WTC11 (cell line): ENCODE measurements at regions not wholly inside any gene's neighbourhood (a gene's known extent, or its start where the extent isn't known, plus 50 kb on each side); places are given as distances from the start of the nearest gene placed in this dataset.

ENCODE experiments used
- ATAC-seq: fragments of 200-7000 bp; cut with Tn5 transposase; 2 replicates; pipeline ENCODE4 v1.10.0; 2021; ENCODE audit warnings: mild to moderate bottlenecking, moderate library complexity
- CTCF ChIA-PET: fragments of 300-600 bp; sonication (Branson Sonifier 250); formaldehyde crosslinking; loops from one replicate; lab custom pipeline; 2021; ENCODE audit warnings: antibody characterized with exemption; lab: Charles Lee
- POLR2A ChIA-PET: fragments of 350-600 bp; sonication (Branson Sonifier 250); formaldehyde crosslinking; loops from one replicate; lab custom pipeline; 2021; ENCODE audit warnings: antibody characterized with exemption; lab: Charles Lee
- DNase-seq: peaks from one replicate; pipeline ENCODE4 v3.0.0; 2021; ENCODE audit warnings: low spot score
- H3K27ac Mint-ChIP-seq: 2 replicates; pipeline ENCODE4 v1.8.0; 2021; ENCODE audit warnings: mixed read lengths
- H3K27me3 Mint-ChIP-seq: 2 replicates; pipeline ENCODE4 v1.8.0; 2021; ENCODE audit warnings: low read depth, mild to moderate bottlenecking, moderate library complexity, mixed read lengths
- H3K36me3 Mint-ChIP-seq: 2 replicates; pipeline ENCODE4 v1.8.0; 2021; ENCODE audit warnings: mixed read lengths
- H3K4me1 Mint-ChIP-seq: 2 replicates; pipeline ENCODE4 v1.8.0; 2022; ENCODE audit warnings: mixed read lengths
- H3K4me3 Mint-ChIP-seq: 2 replicates; pipeline ENCODE4 v1.8.0; 2021; ENCODE audit warnings: mild to moderate bottlenecking, moderate library complexity, mixed read lengths
- H3K9me3 Mint-ChIP-seq: 2 replicates; pipeline ENCODE4 v1.8.0; 2021; ENCODE audit warnings: mixed read lengths
- EMX1 ChIP-seq: fragments of 250-450 bp; sonication (Bioruptor Pico); IDR thresholded peaks from 2 replicates; pipeline ENCODE4 v1.8.0; 2021; ENCODE audit warnings: mild to moderate bottlenecking
- FOXK1 ChIP-seq: sonication (generic); formaldehyde crosslinking; IDR thresholded peaks from 2 replicates; pipeline ENCODE4 v1.8.0; 2022; ENCODE audit warnings: mild to moderate bottlenecking, moderate library complexity, missing genetic modification reagents
- GRHL2 ChIP-seq: fragments of 250-450 bp; sonication (Bioruptor Pico); IDR thresholded peaks from 2 replicates; pipeline ENCODE4 v1.8.0; 2022; ENCODE audit warnings: mild to moderate bottlenecking, moderate library complexity; ENCODE audit not compliant: insufficient replicate concordance, severe bottlenecking
- HMGXB4 ChIP-seq: sonication (generic); formaldehyde crosslinking; IDR thresholded peaks from 2 replicates; pipeline ENCODE4 v1.8.1; 2023; ENCODE audit warnings: mild to moderate bottlenecking, moderate library complexity, missing genetic modification reagents
- MXD4 ChIP-seq: fragments of 250-450 bp; sonication (Bioruptor Pico); IDR thresholded peaks from 2 replicates; pipeline ENCODE4 v1.8.0; 2021; ENCODE audit warnings: mild to moderate bottlenecking, moderate library complexity, borderline replicate concordance
- SMAD3 ChIP-seq: sonication (generic); formaldehyde crosslinking; IDR thresholded peaks from 2 replicates; pipeline ENCODE4 v1.8.0; 2022; ENCODE audit warnings: missing genetic modification reagents, mild to moderate bottlenecking, borderline replicate concordance
- TP53 ChIP-seq: sonication (generic); formaldehyde crosslinking; IDR thresholded peaks from 2 replicates; pipeline ENCODE4 v1.8.1; 2023; ENCODE audit warnings: mild to moderate bottlenecking, missing genetic modification reagents
- ZNF219 ChIP-seq: sonication (generic); formaldehyde crosslinking; IDR thresholded peaks from 2 replicates; pipeline ENCODE4 v1.8.0; 2023; ENCODE audit warnings: missing genetic modification reagents, mild to moderate bottlenecking, borderline replicate concordance
- ZNF232 ChIP-seq: sonication (generic); formaldehyde crosslinking; IDR thresholded peaks from 2 replicates; pipeline ENCODE4 v1.8.0; 2022; ENCODE audit warnings: mild to moderate bottlenecking, missing genetic modification reagents
- ZNF396 ChIP-seq: fragments of 250-450 bp; sonication (Bioruptor Pico); IDR thresholded peaks from 2 replicates; pipeline ENCODE4 v1.8.0; 2021; ENCODE audit warnings: mild to moderate bottlenecking, moderate library complexity, borderline replicate concordance
- TF ChIP-seq, protein P1 (sequence below): sonication (generic); formaldehyde crosslinking; IDR thresholded peaks from 2 replicates; pipeline ENCODE4 v1.8.0; 2022; ENCODE audit warnings: missing genetic modification reagents
- TF ChIP-seq, protein P2 (sequence below): sonication (generic); formaldehyde crosslinking; IDR thresholded peaks from 2 replicates; pipeline ENCODE4 v1.8.0; 2022; ENCODE audit warnings: mild to moderate bottlenecking, missing genetic modification reagents
- TF ChIP-seq, protein P3 (sequence below): sonication (generic); formaldehyde crosslinking; IDR thresholded peaks from 2 replicates; pipeline ENCODE4 v1.8.1; 2023; ENCODE audit warnings: mild to moderate bottlenecking, missing genetic modification reagents, moderate library complexity
- TF ChIP-seq, protein P4 (sequence below): sonication (generic); formaldehyde crosslinking; IDR thresholded peaks from 2 replicates; pipeline ENCODE4 v1.8.1; 2022; ENCODE audit warnings: mild to moderate bottlenecking, missing genetic modification reagents, moderate library complexity, borderline replicate concordance
- TF ChIP-seq, protein P5 (sequence below): sonication (generic); formaldehyde crosslinking; IDR thresholded peaks from 2 replicates; pipeline ENCODE4 v1.8.0; 2023; ENCODE audit warnings: mild to moderate bottlenecking, missing genetic modification reagents
- TF ChIP-seq, protein P6 (sequence below): sonication (generic); formaldehyde crosslinking; IDR thresholded peaks from 2 replicates; pipeline ENCODE4 v1.8.0; 2022; ENCODE audit warnings: mild to moderate bottlenecking, missing genetic modification reagents

DNA sequence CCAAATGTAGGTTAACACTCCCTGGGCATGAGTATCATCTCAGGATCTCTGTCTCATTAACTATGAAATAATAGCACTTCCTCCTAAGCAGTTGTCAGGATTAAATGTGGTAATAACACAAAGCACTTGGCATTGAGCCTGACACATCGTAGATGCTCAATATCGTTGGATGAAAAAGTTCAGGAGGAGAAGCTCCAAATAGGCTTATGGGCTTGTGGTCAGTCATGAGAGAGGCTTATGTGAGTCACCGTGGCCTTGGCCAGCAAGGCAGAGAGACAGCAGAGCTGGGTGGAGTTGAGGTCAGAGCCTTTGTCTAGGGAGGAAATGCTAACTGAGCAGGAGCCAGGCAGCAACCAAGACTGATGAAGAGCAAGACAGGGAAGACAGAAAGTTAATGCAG, 68.3 kb upstream of the PPM1B start:
- Mint-ChIP-seq H3K27ac (no peak overlapping the region), H3K4me1 (peaks cover 10% of the 10 kb centered on the region), H3K36me3 (no peaks in the 10 kb centered on the region), H3K27me3 (no peaks in the 10 kb centered on the region; the same call in 1 of the 2 replicates), H3K9me3 (no peaks in the 10 kb centered on the region), H3K4me3 (no peak overlapping the region)
- ChIA-PET CTCF (no interaction called here), POLR2A (no interaction called here)
- TF ChIP-seq FOXK1 (CRISPR knock-in tag) (no peak), ZNF219 (CRISPR knock-in tag) (no peak), SMAD3 (CRISPR knock-in tag) (no peak)
- TF ChIP-seq, protein P1, sequence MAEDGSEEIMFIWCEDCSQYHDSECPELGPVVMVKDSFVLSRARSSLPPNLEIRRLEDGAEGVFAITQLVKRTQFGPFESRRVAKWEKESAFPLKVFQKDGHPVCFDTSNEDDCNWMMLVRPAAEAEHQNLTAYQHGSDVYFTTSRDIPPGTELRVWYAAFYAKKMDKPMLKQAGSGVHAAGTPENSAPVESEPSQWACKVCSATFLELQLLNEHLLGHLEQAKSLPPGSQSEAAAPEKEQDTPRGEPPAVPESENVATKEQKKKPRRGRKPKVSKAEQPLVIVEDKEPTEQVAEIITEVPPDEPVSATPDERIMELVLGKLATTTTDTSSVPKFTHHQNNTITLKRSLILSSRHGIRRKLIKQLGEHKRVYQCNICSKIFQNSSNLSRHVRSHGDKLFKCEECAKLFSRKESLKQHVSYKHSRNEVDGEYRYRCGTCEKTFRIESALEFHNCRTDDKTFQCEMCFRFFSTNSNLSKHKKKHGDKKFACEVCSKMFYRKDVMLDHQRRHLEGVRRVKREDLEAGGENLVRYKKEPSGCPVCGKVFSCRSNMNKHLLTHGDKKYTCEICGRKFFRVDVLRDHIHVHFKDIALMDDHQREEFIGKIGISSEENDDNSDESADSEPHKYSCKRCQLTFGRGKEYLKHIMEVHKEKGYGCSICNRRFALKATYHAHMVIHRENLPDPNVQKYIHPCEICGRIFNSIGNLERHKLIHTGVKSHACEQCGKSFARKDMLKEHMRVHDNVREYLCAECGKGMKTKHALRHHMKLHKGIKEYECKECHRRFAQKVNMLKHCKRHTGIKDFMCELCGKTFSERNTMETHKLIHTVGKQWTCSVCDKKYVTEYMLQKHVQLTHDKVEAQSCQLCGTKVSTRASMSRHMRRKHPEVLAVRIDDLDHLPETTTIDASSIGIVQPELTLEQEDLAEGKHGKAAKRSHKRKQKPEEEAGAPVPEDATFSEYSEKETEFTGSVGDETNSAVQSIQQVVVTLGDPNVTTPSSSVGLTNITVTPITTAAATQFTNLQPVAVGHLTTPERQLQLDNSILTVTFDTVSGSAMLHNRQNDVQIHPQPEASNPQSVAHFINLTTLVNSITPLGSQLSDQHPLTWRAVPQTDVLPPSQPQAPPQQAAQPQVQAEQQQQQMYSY (CRISPR knock-in tag) = no peak
- TF ChIP-seq, protein P2, sequence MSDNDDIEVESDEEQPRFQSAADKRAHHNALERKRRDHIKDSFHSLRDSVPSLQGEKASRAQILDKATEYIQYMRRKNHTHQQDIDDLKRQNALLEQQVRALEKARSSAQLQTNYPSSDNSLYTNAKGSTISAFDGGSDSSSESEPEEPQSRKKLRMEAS (CRISPR knock-in tag) = no peak
- ATAC-seq (no peak), DNase-seq (no peak)

- Mint-ChIP-seq H3K9me3 (no peaks in the 10 kb centered on the region; the same call in 1 of the 2 replicates), H3K27ac (no peak overlapping the region), H3K27me3 (no peaks in the 10 kb centered on the region; the same call in 1 of the 2 replicates), H3K36me3 (no peaks in the 10 kb centered on the region), H3K4me3 (no peak overlapping the region), H3K4me1 (peaks cover 10% of the 10 kb centered on the region)
- ATAC-seq (no peak), DNase-seq (no peak)
- ChIA-PET CTCF (no interaction called here), POLR2A (no interaction called here)
- TF ChIP-seq, protein P3, sequence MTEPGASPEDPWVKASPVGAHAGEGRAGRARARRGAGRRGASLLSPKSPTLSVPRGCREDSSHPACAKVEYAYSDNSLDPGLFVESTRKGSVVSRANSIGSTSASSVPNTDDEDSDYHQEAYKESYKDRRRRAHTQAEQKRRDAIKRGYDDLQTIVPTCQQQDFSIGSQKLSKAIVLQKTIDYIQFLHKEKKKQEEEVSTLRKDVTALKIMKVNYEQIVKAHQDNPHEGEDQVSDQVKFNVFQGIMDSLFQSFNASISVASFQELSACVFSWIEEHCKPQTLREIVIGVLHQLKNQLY = no peak
- TF ChIP-seq FOXK1 (CRISPR knock-in tag) = no peak
Observed at GRCh38 chr2:44101246-44101645, 67.4 kb upstream of the PPM1B start.

- ATAC-seq = no peak; the same call in 1 of the 2 replicates
- no peak for TF ChIP-seq TP53
- no peak for TF ChIP-seq HMGXB4 (CRISPR knock-in tag)
- TF ChIP-seq ZNF232 (CRISPR knock-in tag) = no peak
- TF ChIP-seq, protein P4, sequence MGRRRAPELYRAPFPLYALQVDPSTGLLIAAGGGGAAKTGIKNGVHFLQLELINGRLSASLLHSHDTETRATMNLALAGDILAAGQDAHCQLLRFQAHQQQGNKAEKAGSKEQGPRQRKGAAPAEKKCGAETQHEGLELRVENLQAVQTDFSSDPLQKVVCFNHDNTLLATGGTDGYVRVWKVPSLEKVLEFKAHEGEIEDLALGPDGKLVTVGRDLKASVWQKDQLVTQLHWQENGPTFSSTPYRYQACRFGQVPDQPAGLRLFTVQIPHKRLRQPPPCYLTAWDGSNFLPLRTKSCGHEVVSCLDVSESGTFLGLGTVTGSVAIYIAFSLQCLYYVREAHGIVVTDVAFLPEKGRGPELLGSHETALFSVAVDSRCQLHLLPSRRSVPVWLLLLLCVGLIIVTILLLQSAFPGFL (CRISPR knock-in tag) = no peak
- TF ChIP-seq, protein P5, sequence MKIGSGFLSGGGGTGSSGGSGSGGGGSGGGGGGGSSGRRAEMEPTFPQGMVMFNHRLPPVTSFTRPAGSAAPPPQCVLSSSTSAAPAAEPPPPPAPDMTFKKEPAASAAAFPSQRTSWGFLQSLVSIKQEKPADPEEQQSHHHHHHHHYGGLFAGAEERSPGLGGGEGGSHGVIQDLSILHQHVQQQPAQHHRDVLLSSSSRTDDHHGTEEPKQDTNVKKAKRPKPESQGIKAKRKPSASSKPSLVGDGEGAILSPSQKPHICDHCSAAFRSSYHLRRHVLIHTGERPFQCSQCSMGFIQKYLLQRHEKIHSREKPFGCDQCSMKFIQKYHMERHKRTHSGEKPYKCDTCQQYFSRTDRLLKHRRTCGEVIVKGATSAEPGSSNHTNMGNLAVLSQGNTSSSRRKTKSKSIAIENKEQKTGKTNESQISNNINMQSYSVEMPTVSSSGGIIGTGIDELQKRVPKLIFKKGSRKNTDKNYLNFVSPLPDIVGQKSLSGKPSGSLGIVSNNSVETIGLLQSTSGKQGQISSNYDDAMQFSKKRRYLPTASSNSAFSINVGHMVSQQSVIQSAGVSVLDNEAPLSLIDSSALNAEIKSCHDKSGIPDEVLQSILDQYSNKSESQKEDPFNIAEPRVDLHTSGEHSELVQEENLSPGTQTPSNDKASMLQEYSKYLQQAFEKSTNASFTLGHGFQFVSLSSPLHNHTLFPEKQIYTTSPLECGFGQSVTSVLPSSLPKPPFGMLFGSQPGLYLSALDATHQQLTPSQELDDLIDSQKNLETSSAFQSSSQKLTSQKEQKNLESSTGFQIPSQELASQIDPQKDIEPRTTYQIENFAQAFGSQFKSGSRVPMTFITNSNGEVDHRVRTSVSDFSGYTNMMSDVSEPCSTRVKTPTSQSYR (CRISPR knock-in tag) = no peak
- TF ChIP-seq GRHL2 = no peak
- no peak for TF ChIP-seq ZNF396
- TF ChIP-seq EMX1 = no peak
- TF ChIP-seq, protein P6, sequence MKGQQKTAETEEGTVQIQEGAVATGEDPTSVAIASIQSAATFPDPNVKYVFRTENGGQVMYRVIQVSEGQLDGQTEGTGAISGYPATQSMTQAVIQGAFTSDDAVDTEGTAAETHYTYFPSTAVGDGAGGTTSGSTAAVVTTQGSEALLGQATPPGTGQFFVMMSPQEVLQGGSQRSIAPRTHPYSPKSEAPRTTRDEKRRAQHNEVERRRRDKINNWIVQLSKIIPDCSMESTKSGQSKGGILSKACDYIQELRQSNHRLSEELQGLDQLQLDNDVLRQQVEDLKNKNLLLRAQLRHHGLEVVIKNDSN (CRISPR knock-in tag) = no peak
- no peak for TF ChIP-seq MXD4
- TF ChIP-seq, all 79 proteins: peak for 0
- POLR2A ChIA-PET = no interaction called here
- Mint-ChIP-seq H3K9me3 (no peaks in the 10 kb centered on the region; the same call in 1 of the 2 replicates), H3K36me3 (no peaks in the 10 kb centered on the region), H3K4me3 (no peak overlapping the region), H3K4me1 (peaks cover 10% of the 10 kb centered on the region), H3K27me3 (no peaks in the 10 kb centered on the region; the same call in 1 of the 2 replicates), H3K27ac (0 out of 2 replicates have a peak overlapping the region, but pooled peaks have one; percentile 61)
- DNase-seq = no peak
- CTCF ChIA-PET = no interaction called here
Observed at GRCh38 chr2:44102790-44103562, 65.7 kb upstream of the PPM1B start.
